Amniotic stem cell (primary cell): ENCODE measurements at regions not wholly inside any gene's neighbourhood (a gene's known extent, or its start where the extent isn't known, plus 50 kb on each side); places are given as distances from the start of the nearest gene placed in this dataset.

Experiments
- DNase-seq: peaks from one replicate; lab custom pipeline; 2025; lab: John Stamatoyannopoulos, UW

DNA sequence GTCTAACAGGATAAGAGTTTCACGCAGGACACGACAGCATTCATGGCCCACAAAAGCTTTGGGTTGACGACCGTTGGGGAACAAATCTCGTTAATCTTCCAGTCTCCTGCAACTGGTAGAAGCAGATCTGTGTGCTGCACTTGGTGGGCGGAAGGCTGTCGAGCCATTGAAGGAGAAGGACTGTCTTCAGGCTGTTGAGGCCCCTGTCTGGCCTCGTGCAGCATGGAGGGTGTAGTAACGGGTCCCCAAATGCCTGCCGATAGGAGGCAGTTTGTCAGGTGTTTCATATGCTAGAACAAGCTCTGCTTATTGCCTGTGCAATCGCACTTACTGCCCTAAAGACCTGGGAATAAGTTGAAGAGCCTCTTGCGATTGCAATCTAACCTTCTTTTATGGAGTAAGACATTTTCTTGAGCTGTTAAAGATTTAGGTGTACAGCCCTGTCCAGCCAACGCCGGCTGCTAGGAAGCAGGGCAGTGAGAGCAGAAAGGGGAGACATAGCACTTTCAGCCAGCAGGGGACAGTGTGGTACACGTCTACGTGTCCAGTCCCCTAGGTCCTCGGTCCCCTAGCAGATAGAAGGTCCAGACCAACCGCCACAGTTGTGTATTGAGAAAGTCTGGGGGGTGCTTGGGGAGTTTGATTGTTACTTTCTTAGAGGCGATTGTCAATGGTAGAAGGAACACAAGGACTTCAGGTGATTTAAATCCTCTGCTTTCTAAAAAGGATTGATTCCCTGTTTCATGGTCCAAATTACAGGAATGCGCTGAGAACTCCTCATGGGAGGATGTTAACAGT lies 102.3 kb upstream of the TMPRSS2 start:
- DNase-seq: no peak

- DNase-seq: no peak
Observed at GRCh38 chr21:41606706-41607105, 98.7 kb upstream of the TMPRSS2 start.

DNA sequence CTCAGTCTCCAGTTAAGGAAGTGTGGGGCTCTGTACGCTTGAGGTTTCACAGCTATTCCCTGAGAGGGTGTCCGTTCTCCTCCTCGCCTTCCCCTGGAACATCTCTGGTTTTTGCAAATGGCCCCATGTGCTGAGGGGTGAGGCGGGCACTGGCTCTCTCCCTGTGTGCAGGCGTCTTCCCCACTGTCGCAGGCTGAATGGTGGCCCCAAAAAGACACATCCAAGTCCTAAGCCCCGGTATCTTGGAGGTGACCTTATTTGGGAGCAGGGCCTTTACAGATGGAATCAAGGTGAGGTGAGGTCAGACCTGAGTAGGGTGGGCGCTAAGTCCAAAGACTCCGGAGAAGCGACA lies 98.0 kb upstream of the TMPRSS2 start:
- no peak for DNase-seq

DNA sequence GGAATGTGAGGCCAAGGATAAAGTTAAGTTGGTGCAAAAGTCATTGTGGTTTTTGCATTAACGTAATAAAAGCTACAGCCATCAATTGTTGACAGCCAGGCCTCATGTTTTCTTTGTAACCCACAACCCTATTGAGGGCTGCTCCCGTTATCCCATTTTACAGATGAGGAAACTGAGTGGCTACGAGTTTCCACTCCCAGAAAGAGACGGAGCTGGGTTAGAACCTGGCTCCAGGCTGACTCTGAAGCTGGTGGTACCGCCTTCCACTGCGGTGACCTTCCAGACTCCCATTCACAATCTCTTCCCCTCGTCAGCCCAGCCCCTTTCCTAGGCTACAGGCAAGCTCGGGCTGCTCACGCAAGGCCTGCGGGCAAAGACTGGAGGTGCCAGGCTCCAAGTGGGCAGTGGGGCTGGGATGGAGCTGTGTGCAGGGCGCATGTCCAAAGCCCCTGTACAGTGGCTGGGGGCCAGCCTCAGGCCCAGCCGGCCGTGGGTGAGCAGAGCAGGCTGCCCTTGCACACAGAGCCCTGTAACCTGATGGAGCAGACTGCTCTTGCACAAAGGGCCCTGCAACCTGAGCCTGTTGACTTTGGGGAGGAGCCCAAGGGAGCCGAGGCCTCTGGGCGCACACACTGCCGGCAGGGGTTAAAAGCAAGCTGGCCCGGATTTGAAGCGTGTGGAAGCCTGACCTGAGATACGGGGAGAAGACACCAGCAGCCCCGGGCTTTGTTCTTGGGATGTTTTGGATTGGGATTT lies 97.4 kb upstream of the TMPRSS2 start:
- DNase-seq: no peak

DNA sequence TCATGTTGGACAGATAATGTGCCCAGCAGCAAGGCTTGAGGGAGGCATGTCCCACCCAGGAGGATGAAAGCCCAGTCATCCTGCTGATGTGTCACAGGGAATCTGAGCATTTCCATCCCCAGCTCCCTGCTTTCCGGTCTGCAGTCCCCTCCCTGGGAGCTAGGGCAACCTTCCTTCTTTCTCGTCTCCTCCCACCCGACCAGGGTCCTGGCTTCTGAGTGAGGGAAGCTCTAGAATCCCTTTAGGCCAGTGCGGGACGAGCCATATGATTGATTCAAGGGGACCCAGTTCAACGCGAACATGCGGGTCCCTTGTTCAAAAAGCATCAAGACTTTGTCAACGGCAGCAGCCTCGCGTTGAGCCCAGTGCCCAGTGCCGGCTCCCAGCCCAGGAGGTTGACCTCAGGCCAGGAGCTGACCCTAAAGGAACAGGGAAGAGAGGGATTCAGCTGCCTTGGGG lies 96.7 kb upstream of the TMPRSS2 start:
- DNase-seq: no peak

- no peak for DNase-seq
Observed at GRCh38 chr21:41603476-41603875, 95.5 kb upstream of the TMPRSS2 start.

- no peak for DNase-seq
Observed at GRCh38 chr21:41602531-41602930, 94.6 kb upstream of the TMPRSS2 start.

DNA sequence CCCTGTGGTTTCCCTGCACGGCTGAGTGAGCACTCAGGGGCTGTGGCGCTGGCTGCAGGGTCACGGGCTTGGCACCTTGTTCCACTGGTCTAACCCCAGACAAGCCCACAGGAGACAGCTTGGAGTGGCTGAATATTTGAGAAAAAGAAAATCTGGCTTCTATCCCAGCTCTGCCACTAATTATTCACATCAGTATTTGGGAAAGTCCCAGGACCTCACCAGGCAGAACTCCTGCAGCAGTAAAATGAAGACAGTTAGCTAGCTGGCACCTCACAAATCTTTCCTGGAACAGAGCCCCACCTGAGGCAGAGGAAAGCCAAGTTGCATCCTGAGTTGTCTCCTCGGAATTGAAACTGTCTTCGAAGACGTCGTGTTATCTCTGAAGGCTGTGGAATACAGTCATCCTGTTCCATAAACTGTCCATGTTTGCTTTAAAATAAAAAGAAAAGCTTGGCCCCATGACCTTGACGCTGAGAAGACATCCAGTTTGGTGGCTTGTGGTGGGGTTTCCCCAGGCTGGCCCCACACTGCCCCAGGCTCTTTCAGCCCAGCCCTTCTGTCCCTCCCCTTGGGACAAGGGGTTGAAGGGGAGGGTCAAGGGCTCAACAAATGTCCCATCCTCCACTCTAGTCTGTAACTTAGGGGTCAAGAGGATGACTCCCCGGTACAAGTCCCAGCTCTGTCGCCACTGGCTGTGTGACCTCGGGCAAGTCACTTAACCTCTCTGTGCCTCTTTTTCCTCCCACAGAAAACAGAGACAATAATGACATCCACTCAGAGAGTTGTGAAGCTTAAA lies 93.8 kb upstream of the TMPRSS2 start:
- peak; percentile 37 for DNase-seq

GRCh38 chr21:41600961-41601572 lies 93.1 kb upstream of the TMPRSS2 start:
- DNase-seq: no peak

DNA sequence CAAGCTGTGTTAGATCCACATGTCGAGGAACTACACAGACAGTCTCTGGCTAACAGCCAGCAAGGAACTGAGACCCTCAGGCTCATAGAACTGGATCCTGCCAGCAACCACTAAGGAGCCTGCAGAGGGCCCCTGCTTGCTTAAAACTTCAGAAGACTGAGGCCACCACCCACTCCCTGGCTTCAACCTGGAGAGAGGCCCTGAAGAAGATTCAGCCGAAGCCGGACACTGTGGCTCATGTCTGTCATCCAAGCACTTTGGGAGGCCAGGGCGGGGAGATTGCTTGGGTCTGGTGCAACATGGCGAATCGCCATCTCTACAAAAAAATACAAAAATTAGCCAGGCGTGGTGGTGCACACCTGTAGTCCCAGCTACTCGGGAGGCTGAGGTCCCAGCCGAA lies 92.6 kb upstream of the TMPRSS2 start:
- DNase-seq: no peak

GRCh38 chr21:41600116-41600515 lies 92.2 kb upstream of the TMPRSS2 start:
- no peak for DNase-seq

DNA sequence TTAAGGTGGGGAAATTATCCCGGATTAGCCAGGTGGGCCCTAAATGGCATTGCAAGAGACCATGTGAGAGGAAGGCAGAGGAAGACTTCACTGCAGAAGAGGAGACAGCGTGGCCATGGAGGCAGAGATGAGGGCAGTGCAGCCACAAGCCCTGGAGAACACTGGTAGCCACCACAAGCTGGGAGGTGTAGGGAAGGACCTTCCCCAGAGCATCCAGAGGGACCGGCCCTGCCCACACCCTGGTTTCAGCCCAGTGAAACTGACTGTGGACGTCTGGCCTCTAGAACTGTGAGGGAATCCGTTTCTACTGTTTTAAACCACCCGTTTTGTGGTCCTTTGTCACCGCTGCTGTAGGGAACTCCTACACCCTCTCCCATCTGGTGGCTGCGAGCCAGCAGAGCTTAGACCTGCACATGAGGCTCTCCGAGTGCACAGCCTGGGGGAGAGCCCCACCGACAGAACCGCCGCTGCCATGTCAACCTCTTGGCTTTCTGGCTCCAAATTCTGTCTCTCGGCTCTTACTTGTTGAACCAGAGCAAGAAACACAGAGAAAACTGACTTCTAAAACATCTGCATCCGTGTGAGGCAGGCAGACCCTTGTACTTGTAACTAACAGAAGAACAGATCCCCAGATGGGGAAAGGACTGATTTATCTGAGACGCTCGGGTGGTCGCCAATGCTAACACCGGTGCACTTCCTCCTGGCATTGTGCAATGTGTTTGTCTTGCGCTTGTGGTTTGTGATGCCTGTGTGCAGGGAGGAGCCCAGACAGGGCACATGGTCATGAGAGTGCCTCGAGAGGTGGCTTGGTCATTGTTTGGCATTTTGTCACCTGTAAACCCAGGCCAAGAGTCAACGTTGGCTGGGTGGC lies 90.8 kb upstream of the TMPRSS2 start:
- DNase-seq: no peak

- no peak for DNase-seq
Observed at GRCh38 chr21:41597811-41598231, 89.9 kb upstream of the TMPRSS2 start.

GRCh38 chr21:41597227-41597626 lies 89.3 kb upstream of the TMPRSS2 start:
- DNase-seq: no peak

DNA sequence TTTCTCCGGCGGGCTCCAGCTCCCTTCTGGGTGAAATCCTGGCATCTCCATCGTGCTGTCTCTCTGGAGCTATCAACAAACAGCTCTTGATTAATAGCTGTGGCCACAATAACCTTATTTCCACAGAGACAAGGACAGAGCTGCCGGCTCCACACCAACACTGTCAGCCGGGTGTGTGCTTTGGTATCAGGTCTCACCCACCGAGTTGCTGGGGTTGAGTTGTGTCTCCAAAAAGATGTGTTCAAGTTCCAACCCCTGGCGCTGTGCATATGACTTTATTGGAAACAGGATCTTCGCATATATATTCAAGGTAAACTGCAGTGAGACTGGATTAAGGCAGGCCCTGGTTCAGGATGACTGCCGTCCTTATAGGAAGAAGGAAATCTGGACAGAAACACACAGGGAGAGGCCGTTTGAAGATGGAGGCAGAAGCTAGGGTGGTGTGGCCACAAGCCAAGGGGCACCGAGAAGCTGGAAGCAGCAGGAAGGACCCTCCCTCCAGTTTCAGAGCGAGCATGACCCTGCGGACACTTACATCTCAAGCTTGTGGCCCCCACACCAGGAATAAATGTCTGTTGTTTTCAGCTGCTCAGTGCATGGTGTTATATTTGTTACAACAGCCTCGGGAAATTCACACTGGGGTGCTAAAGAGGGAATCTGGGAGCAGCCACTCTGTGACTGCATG lies 88.4 kb upstream of the TMPRSS2 start:
- no peak for DNase-seq

- DNase-seq: no peak
Observed at GRCh38 chr21:41594268-41594667, 86.3 kb upstream of the TMPRSS2 start.

GRCh38 chr21:41593760-41594138 lies 85.8 kb upstream of the TMPRSS2 start:
- DNase-seq: no peak

DNA sequence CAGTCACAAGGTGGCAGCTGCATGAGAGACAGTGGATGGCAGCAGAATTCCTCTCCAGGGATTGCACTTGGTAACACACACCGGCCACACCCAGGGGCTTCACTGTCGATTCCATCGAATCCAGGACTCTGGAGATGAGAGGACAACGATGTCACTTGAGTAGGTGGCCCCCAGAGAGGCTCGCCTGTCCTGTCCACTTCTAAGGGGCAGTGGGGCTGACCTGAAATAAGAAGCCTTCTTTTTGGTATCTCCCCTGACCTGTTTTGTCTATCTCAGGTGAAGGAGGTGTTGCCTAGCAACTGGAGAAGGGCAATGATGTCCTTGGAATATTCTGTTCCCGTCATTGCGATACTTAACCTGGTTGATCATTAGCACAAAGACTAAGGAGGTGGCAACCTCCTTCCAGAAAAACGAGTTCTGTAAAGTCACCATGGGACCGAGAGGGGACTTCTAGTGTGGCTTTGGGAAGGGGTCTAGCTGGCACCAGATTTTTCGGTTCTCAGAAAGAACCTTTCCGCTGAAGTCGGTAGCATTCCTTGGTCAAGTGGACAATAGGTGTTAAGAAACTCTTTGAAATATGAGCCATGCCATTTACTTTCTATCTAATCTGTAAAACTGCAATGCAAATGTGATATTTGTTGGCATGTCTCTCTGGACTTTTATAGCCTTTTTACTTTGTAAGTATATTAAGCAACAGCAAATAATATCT lies 85.2 kb upstream of the TMPRSS2 start:
- no peak for DNase-seq

GRCh38 chr21:41589620-41590175 lies 81.7 kb upstream of the TMPRSS2 start:
- DNase-seq: no peak

GRCh38 chr21:41589131-41589530 lies 81.2 kb upstream of the TMPRSS2 start:
- no peak for DNase-seq
